NCI-H524 treated with DMSO at 0.1 percent for 48 hours (cell line): ENCODE measurements at regions not wholly inside any gene's neighbourhood (a gene's known extent, or its start where the extent isn't known, plus 50 kb on each side); places are given as distances from the start of the nearest gene placed in this dataset.
"Not testable (repeated sequence)": the region's sequence is repeated elsewhere in the genome, so short reads cannot be mapped to it uniquely, and the experiment has no call there.

ENCODE experiments used
- DNase-seq: peaks from one replicate; lab custom pipeline; 2025; lab: John Stamatoyannopoulos, UW

DNA sequence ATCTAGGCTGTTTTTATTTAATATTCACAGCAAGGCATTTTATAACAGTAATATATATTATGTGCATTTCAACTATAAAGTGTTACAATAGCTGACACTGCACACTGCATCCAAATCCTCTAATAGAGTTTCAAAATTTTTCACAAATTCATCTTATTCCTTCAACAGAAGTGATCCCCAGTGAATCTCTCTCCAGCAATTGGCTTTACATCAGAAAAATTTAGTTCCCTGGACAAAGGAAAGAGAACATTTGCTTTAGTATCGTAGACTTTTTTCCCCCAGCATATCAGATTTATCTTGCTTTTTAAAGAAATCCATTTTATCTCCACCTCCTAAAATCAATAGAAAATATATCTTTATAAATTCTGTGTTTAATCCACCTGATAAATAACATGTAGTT is 868.6 kb downstream of the TBL1XR1 start:
- DNase-seq = no peak

DNA sequence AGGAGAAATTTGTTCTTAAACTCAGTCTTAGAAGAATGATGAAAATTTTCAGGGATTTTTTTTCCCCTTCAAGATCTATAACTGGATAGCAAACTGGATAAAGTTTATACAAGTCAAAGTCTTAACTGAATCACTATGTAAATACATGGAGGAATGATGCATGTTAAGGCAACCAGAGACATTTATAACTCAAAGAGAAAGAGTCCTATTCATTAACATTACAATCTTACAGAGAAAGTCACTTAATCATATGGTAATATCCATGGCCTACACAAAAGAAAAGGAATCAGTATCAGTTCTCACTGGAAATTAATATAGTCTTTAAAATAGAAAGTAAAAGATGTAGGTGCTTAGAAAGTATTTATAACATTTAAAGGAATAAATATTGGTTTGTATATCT is 869.1 kb downstream of the TBL1XR1 start:
- DNase-seq = no peak

DNA sequence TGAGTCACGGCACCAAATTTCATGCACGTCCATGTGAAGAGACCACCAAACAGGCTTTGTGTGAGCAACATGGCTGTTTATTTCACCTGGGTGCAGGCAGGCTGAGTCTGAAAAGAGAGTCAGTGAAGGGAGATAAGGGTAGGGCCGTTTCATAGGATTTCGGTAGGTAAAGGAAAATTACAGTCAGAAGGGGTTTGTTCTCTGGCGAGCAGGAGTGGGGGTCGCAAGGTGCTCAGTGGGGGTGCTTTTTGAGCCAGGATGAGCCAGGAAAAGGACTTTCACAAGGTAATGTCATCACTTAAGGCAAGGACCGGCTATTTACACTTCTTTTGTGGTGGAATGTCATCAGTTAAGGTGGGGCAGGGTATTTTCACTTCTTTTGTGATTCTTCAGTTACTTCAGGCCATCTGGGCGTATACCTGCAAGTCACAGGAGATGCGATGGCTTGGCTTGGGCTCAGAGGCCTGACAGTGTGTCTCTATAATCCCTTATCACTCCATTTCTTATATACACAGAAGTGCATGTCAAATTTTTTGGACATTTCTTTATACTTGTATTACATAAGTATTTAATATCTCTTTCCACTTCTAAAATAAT is 870.3 kb downstream of the TBL1XR1 start:
- not testable (repeated sequence) for DNase-seq

DNA sequence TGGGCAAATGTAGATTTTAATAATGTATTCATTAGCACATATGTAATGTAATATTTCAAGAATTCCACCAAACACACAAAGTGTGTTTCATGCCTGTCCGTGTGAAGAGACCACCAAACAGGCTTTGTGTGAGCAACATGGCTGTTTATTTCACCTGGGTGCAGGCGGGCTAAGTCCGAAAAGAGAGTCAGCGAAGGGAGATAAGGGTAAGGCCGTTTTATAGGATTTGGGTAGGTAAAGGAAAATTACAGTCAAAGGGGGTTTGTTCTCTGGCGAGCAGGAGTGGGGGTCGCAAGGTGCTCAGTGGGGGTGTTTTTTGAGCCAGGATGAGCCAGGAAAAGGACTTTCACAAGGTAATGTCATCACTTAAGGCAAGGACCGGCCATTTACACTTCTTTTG is 875.8 kb downstream of the TBL1XR1 start:
- not testable (repeated sequence) for DNase-seq

DNA sequence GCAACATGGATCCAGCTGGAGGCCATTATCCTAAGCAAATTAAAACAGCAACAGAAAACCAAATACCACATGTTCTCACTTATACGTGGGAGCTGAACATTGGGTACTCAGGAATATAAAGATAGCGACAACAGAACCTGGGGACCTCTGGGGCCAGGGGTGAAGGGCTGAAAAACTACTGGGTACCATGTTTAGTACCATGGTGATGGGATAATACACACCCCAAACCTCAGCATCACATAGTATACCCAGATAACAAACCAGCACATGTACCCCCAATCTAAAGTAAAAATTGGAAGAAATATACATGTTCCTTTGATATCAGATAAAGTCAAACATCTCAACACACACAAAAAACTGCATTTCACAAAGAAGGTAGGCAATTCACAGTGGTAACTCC is 876.2 kb downstream of the TBL1XR1 start:
- no peak for DNase-seq

DNA sequence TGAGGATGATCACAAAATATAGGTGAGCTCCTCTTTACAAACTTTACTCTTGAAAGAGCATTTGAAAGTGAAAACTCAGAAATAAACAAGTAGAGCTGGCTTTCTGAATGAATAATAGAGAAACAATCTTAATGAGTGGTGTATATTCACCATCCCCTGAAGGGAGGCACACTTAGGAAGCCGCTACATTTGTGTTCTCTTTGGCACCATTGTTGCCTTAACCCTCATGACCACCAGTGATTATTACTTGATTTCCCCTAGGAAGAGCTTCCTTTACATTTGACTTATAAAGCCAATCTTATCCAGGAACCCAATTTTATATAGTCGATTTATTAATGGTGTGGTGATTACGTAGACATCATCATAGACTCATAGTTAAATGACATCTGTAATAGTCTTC is 883.9 kb downstream of the TBL1XR1 start:
- no peak for DNase-seq

DNA sequence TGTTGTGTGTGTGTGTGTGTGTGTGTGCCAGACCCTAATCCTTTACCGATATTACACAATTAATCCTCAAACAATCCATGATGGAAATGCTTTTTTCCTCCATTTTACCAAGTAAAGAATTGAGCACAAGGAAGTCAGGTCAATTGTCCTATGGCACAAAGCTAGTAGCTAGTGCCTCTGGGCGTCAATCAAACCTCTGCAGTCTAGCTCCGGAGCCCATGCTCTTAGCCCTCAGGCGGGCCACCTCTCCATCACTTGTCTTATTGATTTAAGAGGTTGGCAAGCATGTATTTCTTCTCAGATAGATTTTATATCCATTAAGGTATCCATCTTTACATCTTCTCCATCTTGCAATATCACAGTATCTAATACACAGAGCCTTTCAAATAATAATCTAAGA is 886.6 kb downstream of the TBL1XR1 start:
- DNase-seq = no peak

DNA sequence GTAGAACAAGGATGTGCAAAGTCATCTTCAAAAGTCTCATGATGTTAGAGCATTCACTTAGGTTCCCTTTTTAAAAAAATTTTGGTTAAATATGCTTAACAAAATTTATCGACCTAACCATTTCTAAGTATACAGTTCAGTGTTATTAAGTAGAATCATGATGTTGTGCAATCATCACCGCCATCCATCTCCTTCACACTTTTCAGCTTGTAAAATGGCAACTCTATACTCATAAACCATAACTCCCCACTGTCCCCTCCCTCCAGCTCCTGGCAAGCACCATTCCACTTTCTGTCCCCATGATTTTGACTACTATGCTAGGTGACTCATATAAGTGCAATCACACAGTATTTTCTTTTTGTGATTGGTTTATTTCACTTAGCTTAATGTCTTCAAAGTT is 895.0 kb downstream of the TBL1XR1 start:
- DNase-seq = no peak

DNA sequence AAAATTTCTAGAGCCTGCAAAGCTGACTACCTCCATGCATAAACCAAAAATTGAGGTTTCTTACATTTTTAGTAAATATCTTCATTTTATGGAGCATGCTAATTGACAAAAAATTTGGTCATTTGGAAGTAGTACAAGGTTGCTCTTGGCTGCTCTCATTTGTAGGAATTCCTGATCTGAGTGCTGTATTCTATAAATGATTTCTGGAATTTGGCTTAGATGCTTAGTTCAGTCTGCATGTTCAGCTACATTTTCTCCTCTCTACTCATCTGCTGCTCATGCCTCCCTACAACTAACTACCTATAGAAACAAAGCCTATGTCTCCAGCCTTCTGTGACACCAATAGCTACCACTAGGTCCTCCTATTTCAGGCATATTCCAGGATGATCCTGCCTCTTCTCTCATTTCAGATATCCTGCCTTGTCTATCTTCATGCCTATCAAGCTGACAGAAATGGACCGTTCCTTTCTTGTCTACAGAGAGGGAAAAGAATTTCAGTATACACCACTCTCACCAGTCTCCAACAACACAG is 901.1 kb downstream of the TBL1XR1 start:
- no peak for DNase-seq

DNA sequence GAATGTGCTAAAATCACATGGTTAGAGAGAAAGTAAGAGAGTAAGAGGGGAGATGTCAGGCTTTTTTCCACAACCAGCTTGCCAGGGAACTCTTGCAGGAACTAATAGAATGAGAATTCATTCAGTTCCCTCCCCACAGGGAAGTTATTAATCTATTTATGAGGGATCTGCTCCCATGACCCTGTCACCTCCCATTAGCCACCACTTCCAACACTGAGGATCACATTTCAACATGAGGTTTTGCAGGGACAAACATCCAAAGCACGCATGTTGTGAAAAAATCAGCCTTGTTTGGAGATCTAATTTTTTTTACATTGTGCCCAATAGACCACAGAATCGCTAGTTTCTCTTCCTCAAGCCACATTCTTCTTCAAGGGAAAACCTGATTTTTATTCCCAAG is 904.0 kb downstream of the TBL1XR1 start:
- DNase-seq = no peak

DNA sequence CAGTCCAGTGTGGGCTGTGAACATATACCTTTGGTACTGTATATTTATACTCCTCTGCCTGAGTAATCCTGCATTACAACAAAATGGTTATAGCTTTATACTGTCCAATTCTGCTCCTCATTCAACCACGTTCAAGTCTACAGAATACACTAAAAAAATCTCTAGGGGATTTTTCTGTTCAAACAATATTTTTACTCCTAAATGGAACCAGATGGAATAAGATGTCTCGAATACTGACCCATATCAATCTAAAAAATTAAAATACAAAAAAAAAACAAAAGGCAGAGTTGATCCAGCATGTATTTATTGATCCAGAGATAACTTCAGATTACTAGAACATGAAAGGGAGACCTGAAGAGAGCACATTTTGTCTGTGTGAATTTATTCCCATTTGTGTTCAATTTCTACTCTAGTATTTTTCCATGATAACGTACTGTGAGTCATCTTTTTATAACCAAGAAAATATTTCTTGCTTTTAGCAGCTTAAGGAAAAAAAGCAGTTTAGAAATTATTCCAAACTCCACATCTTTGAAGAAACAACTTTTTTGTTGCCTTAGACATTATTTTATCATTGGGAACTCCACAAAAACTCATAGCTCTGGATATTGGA is 910.7 kb downstream of the TBL1XR1 start:
- no peak for DNase-seq

DNA sequence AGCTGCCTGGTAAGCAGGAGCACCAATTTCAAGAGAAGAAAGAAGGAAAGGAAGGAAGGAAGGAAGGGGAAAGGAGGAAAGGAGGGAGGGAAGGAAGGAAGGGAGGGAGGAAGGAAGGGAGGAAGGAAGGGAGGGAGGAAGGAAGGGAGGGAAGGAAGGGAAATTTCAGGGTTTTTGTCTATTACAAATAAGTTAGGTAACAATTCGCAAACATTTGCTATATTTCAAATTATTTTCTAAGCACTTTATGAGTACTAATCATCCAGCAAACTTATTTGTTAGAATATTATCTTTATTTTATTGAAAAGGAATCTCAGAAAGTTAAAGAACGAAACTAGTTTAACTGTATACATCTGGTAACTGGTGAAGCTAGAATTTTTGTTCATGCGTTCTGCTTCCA is 921.7 kb downstream of the TBL1XR1 start:
- no peak for DNase-seq

DNA sequence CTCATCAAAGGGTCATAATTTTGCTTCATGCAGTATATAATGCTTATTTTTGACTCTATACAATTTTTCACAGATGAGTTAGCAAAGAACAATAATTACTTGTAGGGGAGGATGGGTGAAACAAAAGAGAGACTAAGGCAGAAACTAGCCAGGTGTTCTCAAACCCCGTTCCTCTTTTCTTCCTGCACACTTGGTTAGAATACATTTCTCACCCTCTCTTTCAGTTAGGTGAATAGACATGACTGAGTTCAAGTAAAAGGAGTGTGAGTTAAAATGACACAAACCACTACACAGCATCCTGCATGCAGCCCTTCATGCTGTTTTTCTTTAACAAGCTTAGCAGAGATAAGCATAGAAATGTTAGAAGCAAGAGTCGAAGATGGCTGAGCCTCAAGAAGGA is 922.2 kb downstream of the TBL1XR1 start:
- no peak for DNase-seq

DNA sequence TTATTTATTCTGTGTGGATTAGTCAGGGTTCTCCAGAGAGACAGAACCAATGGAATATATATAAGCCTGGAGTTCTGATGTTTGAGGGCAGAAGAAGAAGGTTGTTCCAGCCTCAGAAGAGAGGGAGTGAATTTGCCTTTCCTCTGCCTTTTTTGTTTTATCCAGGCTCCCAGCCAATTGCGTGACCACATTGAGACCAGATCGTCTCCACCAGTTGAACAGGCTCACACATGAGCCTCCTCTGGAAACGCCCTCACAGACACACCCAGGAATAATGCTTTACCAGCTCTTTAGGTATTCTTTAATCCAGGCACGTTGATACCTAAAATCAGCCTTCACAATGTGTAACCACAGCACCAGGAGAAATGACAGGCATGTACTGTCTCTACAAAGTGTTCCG is 923.1 kb downstream of the TBL1XR1 start:
- no peak for DNase-seq

DNA sequence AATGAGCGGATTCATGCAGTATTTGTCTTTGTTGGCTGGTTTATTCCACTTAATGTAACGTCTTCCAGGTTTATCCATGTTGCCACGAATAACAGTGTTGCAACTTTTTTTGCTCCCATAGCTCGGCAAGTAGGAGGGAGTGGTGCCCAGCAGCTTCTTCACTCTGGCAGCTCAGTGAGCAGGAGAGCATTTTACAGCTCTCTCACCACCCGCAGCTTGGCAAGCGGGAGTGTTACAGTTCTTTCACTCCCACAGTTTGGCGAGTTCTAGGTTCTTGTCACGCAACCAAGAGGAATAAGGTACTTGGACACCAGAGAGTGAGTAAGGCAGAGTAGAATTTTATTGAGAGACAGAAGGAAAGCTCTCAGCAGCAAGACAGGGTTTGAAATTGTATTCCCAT is 935.2 kb downstream of the TBL1XR1 start:
- DNase-seq = no peak

DNA sequence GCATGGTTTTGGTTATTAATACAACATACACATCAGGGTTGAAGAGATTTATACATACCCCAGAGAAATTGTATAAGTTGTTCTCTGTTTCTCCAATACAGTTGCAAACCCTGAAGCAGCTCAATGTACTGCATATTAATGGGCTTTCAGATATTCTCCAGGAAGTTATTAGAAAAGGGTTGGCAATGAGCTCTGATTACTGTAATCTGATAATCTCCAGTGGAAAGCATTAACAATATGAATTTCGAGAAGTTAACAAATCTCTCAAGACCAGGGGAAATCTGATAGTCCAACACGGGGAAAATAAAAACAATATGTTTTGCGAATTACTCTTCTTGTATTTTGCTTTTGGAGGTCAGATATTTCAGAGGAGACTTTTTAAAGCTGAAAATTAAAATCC is 950.1 kb downstream of the TBL1XR1 start:
- peak; percentile 29 for DNase-seq

DNA sequence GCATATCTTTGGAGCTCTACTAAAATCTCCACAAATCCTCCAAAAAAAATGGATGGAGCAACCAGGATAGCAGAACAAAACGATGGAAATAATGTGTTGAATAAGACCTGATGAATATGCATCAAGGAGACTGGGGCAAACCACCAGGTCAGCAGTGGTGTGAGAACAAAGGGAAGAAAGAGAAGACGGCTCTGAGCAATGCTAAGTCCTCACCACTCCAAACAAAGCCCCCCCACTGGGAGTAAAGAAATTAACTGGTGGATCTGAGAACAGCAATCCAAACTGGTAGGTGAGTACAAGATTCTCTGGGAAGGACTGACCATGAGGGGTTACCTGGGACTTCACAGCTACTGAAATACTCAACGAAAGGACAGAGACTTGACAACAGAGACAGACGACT is 977.3 kb downstream of the TBL1XR1 start:
- no peak for DNase-seq

DNA sequence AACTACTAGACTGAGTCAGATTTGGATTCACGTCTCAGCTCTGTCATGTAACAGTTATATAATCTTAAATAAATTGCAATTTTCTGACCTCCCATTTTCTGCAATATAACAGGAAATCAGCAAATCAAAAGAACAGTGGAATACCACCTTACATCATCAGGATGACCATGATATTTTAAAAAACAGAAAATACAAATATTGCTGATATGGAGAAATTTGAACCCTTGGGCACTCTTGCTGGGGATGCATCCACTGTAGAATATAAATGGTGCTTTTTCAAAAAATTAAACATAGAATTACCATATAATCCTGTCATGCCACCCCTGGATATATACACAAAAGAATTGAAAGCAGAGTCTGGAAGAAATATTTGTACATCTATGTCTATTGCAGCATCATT is 982.5 kb downstream of the TBL1XR1 start:
- no peak for DNase-seq

DNA sequence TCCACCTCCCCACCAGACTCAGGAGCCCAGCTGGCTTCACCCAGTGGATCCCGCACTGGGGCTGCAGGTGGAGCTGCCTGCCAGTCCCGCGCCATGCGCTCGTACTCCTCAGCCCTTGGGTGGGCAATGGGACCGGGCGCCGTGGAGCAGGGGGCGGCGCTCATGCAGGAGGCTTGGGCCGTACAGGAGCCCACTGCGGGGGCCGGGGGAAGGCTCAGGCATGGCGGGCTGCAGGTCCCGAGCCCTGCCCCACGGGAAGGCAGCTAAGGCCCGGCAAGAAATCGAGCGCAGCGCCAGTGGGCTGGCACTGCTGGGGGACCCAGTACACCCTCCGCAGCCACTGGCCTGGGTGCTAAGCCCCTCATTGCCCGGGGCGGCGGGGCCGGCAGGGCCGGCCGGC is 984.0 kb downstream of the TBL1XR1 start:
- DNase-seq = not testable (repeated sequence)

DNA sequence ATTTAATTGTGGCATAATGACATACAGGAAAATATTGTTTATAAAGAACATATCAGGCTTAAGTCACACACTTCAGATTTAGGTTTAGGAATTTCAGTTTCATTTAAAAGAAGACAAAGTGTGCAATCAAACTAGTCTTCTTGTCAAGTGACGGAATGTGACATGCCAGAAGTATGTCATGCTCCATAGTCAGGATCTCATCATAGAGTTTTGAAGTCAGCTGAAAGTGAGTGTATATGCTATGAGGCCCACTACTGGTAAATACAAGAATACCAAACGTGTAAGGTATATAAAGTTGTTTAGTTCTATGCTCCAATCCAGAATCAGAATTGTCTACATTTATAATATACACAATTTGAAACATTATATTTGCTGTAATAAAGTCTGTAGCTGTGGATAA is 988.4 kb downstream of the TBL1XR1 start:
- DNase-seq = no peak

DNA sequence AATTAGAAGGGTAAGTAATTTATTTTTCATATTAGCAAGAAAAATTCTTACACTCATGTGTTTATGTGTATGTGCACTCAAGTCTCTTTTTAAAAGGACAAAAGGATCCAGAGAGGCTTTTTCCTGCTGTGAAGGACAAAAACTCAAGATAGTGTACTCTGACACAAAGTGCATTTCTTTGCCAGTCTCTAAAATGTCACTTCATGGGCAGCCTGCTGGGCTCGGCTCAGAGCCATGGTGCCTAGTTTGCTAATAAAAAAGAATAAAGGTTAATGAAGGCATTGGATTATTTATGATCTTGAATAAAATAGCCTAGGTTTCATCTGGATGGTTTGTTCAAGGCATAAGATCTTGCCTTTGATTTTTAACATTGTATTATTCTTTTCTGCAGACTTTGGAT is 989.0 kb downstream of the TBL1XR1 start:
- no peak for DNase-seq

DNA sequence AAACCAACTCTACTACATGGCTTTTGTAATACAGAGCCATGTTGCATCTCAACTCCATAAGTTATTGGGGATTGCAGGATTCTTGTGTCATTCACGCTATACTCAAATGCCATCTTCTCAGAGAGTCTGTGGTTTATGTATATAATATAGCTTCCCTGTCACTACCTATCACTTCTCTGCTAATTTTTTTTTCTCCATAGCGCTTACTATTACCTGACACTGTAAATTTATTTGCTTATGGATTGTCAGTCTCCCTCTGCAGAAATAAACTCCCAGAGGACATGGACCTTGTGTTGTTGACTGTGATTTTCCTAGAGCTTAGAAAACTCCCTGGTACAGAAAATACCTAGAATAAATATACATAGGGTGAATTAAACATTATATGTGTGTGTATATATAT is 990.5 kb downstream of the TBL1XR1 start:
- DNase-seq = no peak

DNA sequence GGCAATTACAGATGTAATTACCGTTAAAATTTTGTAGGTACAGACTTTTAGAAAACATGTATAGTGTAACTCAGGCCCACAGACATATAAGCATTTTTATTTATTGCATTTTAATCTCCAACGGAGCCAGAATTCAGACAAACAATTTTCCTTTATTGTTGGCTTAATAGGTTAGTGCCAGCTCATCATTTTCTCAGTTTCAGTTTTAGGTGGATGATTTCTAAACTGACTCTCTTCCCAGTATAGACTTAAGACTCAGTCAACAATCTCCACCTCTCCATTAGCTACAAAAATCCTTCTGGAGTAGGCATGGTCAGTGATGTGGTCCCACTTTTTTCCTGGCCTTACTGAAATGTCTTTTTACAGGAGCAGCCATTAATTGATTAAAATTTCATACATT is 994.6 kb downstream of the TBL1XR1 start:
- no peak for DNase-seq

DNA sequence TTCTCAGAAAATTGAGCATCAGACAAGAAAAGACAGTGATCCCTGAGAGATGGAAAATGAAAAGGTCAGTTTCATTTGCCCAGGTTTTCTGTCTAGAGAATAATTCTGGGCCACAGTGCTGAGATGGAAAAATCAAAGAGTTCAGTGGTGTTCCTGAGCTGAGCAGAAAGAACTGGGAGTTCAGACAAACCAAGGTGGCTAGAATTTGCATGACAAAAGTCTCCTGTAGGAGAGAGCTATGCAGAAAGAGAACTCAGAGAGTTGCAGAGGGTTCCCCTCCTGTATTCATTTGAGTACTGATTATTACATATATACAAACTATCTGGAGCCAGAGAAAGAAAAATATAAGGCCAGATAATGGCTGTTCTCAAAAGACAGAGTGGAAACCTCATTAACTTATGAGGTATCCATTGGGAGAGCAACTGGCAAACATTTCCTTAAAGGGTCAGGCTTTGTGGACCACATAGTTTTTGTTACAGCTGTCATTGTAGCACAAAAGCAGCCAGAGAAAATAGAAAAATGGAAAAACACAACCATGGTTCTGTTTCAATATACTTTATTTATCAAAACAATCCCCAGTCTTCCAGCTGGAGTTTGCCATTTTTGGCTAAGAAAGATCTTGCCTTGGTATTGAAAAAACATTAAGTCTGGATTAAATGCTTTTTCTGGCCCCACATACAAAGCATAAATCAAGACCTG is 1004.1 kb downstream of the TBL1XR1 start:
- DNase-seq = no peak
